CD4-positive, alpha-beta T cell treated with Interleukin-6 at 100 ng/mL for 8 hours (primary cell): ENCODE measurements at regions not wholly inside any gene's neighbourhood (a gene's known extent, or its start where the extent isn't known, plus 50 kb on each side); places are given as distances from the start of the nearest gene placed in this dataset.

Experiments used
- DNase-seq: peaks from one replicate; pipeline ENCODE4 v3.0.0-alpha.2; 2020; ENCODE audit warnings: mixed read lengths, low spot score

GRCh38 chr2:126793885-126794613 lies 104.6 kb upstream of the TEX51 start:
- no peak for DNase-seq

GRCh38 chr2:126795656-126796055 lies 103.0 kb upstream of the TEX51 start:
- no peak for DNase-seq

GRCh38 chr2:126796931-126797621 lies 101.6 kb upstream of the TEX51 start:
- DNase-seq, result no peak

DNA sequence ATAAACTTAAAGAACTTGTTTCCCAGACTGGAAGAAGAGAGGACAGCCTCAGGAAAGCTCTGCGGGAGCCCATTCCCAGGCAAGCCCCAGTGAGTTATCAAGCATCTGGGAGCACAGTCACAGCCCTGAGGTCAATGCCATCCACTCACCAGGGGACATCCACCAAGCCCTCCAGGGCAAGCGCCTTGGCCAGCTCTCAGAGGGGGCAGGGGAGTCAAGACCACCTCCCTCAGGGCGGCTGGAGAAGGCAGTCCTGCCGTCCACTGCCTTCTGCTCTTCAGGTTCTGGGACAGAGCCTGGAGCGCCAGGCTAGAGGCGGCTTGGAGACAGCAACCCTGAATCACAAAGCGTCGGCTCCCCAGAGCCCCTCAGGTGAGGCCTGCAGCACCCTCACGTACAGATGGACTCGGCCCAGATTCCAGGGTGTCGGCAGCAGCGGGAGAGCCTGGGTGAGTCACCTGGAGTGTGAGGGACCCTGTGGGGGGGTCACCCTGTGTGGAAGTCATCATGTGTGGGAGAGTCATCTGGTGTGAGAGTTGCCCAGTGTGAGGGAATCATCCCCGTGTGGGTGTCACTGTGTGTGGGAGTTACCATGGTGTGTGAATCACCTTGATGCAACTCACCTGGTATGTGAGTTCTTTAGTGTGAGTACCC lies 100.9 kb upstream of the TEX51 start:
- DNase-seq, result no peak

DNA sequence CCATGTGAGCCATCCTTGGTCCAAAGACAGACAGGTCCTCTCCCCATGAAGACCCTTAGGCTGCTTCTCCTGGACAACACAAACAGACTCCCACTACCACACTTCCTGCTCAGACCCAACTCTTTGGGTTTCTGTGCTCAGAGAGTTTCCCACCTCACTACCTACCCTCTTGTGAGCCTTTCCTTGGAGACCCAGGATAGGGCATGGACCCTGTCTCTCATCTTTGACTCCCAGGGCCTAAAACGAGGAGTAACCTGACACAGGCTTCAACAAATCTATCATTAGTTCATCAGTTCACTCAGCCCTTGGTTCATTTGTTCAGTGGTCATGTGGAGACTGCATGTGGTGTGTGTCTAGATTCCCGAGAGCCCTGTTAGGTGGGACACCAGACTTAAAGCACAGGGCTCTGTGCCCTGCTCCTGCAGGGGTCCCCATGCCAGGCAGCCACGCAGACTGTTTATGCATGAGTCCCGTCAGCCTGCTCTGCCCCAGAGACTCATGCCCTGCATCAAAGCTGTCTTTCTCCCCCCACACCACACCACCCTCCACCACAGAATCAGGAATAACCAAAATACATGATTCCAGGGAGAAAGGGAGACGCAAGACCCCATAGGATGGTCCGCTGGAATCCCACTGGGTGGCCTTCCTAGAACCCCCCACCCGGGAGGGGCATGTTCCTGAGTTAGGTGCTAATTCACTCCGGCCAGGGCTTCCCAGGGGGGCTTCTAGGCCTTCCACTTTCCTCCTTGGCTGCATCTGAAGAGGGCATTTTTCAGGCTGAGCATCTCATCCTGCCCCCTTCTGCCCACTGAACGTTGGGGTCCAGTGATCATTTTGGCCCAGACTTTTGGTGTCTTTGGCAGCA lies 100.2 kb upstream of the TEX51 start:
- no peak for DNase-seq

DNA sequence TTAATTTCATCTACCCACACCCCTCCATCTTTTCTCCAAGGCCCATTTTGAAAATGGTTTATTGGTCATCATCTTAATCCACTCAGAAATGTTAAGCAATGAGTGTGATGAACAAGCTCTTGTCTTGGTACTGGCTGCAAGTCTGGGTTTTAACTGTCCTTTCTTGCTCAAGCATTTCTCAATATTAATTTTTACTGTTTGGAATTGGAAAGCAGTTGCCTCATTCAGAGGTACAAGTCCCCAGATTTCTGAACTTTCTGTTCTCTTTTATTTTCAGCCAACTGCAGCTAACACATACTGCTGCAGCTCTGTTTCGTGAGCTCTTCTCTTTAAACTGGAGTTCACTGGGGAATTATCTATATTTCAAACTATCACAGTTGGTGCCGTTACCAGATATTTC lies 99.4 kb upstream of the TEX51 start:
- no peak for DNase-seq

GRCh38 chr2:126801473-126801872 lies 97.2 kb upstream of the TEX51 start:
- DNase-seq, result no peak

GRCh38 chr2:126802316-126802715 lies 96.4 kb upstream of the TEX51 start:
- DNase-seq, result no peak

GRCh38 chr2:126802774-126803433 lies 95.8 kb upstream of the TEX51 start:
- no peak for DNase-seq

DNA sequence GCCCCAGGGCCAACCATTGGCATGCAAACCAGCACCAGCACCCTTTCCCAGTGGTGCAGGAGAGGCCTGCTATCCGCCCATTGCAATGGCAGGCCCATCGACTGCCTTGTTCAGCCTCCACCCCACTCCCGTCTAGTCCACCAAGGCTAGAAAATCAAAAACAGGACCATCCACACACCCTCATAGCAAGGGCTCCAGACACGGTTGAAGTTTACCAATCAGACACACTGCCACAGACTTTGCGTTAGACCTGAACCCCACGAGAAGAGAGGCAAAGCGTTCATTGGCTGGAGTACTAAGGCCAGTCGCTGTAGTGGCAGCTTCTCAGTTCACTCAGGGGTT lies 95.3 kb upstream of the TEX51 start:
- DNase-seq, result no peak

DNA sequence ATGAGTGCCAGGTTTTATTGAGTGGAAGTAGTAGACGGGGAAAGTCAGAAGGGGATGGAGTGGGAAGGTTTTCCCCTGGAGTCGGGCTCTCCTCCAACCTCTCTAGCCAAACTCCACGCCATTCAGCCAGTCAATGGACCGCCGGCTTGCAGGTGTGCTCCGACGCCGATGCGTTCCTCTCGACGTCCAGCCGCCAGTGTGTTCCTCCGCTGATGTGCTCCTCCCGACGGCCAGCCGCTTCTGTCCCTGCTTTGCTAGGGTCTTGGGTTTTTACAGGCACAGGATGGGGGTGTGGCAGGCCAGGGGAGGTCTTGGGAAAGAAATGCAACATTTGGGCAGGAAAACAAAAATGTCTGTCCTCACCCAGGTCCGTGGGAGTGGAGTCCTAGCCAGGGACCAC lies 94.3 kb upstream of the TEX51 start:
- DNase-seq, result no peak

DNA sequence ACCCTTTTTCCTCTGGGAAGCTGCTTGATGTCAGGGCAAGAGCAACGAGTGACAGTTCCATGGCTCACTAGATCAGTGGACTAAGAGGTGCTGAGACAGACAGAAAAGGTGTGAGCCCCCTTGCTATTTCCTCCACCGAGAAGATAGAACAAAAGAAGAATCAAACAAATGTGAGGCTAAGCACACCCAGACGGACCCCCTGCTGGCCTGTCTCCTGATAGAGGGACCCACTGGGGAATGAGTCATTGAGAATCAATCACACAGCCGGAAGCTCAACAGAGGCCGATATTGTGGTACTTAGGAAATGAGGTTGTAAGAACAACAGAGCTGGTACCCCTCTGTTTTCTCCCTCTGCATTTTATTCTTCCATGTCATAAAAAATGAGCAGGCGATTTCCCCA lies 89.8 kb upstream of the TEX51 start:
- DNase-seq, result no peak

GRCh38 chr2:126809340-126809739 lies 89.3 kb upstream of the TEX51 start:
- DNase-seq, result no peak

DNA sequence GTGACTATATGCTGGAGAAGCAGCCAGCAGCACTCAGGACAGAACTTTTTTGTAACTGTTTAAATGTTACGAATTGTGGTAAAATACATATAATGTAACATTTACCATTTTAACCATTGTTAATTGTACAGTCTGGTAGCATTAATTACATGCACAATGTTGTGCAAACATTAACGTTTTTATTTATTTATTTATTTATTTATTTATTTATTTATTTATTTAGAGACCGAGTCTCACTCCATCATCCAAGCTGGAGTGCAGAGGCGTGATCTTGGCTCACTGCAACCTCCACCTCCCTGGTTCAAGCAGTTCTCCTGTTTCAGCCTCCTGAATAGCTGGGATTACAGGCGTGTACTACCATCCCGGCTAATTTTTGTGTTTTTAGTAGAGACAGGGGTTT lies 88.7 kb upstream of the TEX51 start:
- DNase-seq, result no peak

DNA sequence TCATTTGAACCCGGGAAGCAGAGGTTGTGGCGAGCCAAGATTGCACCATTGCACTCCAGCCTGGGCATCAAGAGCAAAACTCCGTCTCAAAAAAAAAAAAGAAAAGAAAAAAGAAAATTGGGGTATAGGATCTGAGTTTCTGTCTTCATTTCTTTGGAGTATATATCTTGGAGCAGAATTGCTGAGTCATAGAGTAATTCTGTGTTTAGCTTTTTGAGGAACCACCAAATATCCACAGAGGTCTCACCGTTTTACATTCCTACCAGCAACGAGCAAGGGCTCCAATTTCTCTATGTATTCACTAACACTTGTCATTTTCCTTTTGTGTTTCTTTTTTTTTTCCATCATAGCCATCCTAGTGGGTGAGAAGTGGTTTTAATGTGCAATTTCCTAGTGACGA lies 87.6 kb upstream of the TEX51 start:
- no peak for DNase-seq

DNA sequence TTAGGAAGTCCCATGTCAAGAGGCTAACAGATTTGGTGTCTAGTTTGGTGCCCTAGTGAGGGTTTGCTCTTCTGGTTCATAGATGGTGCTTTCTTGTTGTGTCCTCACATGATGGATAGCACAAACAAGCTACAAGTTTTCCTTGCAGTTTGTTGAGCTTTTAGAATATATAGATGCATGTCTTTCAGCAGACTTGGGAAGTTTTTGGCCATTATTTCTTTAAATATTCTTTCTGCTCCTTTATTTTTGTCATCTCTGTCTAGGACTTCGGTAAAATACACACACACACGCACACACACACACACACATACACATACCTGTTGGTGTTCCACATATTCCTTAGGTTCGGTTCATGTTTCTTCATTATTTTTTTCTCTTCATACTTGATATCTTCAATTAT lies 81.5 kb upstream of the TEX51 start:
- DNase-seq, result no peak

- no peak for DNase-seq
Observed at GRCh38 chr2:126822115-126822514, 76.6 kb upstream of the TEX51 start.

DNA sequence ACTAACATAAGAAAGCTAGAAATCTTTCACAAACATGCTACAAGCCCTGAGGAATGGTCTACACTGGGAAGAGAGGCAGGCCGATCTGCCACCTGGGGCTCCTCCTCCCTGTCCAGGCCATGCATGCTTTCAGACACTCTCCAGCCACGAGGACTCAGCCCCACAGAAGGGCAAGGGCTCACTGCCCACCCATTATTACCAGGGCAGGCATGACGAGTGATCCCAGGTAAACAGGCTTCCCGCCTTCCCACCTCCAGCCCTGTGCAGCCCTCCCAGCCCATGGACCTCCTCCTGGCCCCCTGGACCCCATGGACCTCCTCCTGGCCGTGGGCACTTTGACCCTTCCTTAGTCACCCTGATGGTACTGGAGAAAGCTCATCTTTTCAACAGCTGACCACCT lies 75.8 kb upstream of the TEX51 start:
- DNase-seq, result no peak

DNA sequence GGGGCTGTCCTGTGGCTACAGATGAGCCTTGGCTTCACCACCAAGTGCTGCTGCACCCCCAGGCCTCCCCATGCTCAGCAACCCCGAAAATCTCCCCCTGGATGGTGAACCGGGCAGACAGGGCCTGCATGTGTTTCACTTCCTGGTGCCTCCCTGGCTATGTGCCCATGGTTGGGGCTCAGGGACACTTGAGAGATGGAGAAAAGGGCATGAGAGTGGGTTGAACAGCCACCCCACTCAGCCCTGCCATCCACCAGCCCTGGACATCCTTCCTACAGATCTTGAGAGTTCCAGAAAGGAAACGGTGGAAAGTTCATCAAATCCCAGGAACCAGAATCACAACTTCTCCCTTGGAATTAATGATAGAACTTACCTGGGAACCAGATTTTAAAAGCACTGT lies 74.7 kb upstream of the TEX51 start:
- no peak for DNase-seq

DNA sequence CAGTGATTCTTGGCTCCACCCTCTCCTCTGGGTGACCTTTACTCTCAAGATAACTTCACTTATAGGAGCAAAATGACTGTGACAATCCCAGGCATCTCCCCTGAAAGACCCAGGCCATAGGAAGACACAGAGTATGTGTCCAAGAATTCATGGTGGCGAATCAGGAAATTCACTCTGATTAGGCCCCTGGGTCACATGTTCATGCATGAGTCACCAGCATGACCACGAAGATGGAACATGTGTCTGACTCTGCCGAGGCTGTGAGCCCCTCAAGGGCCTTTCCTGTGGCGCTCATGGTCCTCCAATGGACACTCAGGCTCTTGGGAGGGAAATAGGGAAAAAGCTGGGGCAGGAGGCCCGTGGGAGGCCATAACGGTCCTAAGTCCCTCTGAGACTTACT lies 74.0 kb upstream of the TEX51 start:
- DNase-seq, result no peak

- DNase-seq, result no peak
Observed at GRCh38 chr2:126825316-126825715, 73.4 kb upstream of the TEX51 start.

DNA sequence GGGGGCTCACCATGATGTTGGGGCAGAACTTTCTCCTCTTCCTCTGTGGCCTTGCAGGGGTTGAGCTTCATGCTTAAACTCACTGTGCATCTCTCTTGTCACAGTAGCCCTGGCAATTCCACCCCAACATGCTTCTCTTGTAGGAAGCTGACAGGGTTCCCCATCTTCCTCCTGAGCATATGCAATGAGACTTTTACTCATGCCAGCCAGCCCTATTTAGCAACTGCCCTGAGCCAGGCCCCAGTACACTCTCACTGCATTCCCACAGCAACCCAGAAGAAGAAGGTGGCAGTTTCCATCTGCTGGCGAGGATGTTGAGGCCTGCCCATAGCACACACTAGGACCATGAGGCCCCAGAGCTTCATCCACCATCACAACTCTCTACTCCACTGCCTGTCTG lies 72.2 kb upstream of the TEX51 start:
- DNase-seq, result no peak
